ENCODE measurements at regions not wholly inside any gene's neighbourhood (a gene's known extent, or its start where the extent isn't known, plus 50 kb on each side); places are given as distances from the start of the nearest gene placed in this dataset.
A peak's percentile ranks its signal among the peaks of the same experiment; 100 is the strongest.

DNA sequence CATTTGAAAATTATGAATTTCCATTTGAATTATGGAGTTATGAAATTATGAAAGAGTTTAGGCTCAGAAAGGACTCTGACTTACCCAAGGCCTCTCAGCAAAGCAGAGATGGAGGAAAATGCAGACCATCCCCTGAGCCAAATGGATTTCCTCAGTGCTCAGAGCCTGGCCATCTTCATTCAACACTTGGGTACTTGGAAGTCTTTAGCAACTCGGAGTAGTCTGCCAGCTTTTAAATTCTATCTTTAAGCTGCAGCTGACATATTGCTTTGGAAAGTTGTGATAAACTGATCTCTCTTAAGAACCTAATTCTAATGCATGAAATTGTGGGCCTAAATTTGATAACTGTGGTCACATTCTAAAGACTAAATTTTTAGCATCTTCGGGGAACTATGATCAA is 315.4 kb downstream of the SAMD5 start:
- no peak for DNase-seq

DNA sequence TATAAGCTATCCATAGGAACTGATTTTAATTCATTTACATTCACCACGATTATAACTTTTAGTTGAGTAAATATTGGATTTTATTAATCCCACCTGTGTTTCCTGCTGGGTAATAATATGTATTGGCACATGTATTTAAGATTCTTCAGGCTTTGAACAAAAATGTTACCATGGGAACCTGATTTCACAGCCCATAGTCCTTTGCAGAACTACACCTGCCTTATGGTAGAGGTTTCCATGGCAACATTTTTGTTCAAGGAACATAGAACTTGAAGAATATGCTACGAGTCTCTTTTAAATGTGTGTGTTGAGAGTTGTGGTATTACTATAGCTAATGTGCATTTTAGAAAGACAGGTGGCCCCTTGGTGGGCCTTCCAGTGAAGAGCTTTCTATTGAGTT is 317.4 kb downstream of the SAMD5 start:
- DNase-seq = no peak

DNA sequence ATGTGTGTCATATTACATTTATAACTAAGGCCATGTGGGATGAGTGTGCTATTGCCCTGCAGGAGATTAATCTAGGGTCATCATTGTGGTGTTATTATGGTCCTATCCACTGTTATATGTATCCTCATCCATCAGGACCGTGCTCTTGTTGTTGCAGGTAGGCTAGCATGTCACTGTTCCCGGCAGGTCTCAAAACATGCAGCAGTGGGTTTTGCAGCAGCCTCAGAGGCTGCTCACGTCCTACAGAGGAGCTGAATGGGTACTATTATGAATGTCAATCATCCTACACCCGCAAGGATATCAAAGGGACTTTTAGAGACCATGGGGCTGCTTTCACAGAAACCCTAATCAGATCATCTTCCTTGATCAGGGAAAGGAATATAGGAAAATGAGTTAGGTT is 318.2 kb downstream of the SAMD5 start:
- no peak for DNase-seq

DNA sequence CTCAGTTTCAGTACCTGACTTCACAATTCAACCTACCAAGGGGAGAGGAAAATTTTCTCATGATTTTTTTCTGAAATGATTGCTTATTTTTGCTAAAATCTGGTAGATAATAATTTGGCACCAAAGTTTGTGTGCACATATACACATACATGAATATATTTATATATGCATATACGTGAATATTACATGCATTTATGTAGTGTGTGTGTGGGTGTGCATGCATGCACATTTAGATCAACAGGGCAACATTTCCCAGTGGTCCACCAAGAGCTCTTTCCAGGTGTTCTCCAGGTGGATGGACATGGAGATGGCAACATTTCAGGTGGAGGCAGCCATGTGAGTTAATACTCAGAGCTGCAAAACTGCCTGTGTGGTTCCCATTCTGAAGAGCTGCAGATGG is 320.9 kb downstream of the SAMD5 start:
- DNase-seq = no peak

DNA sequence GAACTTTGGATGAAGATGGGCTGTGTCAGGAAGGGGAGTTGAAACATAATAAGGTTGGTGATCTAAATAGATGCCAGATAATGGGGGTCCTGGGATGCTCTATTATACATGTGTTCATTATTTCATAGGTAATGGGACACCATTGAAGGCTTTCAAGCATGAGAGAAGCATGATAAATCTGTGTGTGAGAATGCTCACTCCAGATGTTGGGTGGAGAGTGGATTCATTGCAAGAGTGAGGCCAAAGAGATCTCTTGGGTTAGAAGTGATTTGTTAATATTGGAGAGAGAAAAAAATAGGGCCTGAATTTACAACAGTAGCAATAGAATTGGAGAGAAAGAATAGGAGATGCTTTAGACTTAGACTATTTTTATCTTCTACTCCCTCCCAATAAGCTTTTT is 321.3 kb downstream of the SAMD5 start:
- DNase-seq = no peak

DNA sequence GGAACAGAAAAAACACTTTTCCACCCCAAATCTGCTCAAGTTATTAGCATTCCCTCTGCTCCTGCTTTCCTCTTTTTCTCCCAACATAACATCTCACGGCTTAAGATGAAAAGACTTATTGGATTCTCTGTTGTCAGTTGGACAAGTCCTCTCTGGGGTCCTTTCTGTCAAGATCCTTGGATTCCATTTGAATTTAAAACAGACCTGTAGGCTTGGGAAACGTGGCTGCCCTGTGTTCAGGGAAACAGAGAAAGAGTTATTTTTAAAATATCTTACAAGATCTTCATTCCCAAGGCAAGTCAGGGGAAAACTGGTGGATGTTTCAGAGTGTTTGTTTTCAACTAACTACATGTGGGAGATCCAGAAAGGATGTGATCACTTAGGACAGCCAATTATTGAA is 322.9 kb downstream of the SAMD5 start:
- DNase-seq = no peak

DNA sequence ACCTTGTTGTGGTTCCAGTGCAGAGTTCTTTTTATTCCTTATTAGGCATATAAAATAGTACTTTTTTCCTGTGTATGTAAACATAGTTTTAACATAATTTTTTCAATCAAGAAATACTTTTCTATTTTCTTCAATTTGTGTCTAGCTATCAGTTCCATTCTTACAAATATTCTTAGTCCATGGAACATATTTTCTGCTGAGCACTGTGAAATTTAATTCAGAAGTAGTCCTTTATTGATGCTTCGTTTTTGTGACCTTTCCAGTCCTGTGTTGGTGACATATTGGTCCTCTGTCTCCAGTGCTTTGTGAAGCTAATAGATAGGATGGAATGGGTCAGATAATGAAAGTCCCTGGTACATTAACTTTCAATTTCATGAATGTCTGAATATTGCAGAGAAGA is 325.1 kb downstream of the SAMD5 start:
- no peak for DNase-seq

DNA sequence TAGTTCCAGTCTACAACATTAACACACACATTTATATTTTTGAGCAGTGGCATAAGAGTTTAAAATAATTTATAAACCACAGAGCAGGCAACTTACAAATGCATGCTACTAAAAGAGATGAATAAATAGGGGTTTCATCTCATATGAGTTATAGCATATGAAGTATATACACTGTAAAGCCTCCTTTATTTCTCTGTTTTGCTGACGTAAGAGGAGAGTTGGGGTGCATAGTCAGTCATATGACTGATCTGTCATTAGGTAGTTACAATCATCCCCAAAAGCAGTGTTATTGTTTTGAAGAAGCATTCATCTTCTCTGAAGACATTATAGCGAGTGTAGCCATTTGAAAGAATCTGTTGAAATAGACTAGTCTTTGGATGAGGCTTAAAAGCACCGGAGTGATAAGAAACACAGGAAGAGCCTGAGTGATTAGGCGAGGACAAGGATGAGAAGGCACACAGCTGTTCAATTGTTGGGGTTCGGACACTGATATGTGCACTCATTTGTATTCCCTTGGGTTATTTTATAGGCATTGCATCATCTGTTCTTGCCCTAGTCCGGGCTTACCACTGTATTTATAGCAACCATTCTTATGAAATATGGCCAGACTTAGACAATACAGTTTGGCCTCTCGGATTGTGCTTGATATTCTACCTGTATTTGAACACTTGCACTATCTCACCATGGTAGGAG is 325.7 kb downstream of the SAMD5 start:
- DNase-seq = no peak

DNA sequence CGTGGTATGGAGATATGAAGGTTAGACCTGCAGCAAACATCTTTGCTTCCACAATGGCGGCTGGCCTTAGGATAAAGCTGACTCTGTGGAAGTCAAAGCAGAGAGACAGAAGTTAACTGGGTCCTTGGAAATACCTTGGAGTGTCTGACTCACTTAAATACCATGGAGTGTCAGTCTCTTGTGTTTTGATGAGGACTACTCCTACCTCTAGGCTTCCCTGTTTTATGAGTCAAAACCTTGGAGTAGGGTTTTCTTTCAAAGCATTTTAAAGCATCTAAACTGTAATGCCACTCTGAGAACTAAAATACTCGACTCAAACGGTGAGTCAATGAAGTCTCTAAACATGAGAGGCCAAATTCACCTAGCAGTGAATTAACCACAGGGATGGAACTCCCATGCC is 329.1 kb downstream of the SAMD5 start:
- no peak for DNase-seq

DNA sequence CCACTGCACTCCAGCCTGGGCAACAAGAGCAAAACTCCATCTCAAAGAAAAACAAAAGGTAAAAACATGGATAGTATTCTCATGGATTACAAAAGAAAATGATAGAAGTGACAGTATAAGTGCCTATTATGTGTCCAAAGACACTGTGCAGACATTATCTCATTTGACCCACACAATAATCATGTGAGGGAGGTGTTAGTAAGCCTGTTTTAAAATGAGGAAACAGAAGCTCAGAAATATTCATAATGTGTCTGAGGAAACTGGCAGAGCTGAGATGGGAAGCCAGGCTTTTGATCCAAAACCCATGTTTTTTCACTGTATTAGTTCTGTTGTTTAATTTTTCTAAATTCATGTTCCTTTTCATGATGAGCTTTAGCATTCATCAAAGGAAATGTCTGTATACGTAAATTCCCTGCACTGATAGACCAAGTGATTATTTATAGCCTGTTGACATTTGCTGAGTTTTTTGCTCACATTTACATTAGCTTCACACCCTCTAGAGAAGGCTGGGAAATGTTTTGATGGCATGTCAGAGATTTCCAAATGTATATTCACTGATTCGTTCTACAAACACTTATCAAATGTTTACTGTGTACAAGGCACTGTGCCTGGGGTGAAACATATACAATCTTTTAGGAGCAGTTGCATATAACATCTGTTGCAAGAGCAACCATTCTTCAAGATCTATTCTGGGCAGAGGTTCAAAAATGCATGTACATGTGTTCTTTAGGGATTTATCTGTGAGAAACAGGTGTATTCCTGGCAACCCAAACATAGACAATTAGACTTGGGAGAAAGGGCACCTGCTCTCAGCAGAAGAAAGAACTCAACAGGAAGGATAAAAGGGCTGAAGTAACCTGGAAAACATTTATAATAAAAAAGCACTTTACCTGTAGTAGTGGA is 331.5 kb downstream of the SAMD5 start:
- peak in 1 of 4 experiments; percentile 2 for DNase-seq

DNA sequence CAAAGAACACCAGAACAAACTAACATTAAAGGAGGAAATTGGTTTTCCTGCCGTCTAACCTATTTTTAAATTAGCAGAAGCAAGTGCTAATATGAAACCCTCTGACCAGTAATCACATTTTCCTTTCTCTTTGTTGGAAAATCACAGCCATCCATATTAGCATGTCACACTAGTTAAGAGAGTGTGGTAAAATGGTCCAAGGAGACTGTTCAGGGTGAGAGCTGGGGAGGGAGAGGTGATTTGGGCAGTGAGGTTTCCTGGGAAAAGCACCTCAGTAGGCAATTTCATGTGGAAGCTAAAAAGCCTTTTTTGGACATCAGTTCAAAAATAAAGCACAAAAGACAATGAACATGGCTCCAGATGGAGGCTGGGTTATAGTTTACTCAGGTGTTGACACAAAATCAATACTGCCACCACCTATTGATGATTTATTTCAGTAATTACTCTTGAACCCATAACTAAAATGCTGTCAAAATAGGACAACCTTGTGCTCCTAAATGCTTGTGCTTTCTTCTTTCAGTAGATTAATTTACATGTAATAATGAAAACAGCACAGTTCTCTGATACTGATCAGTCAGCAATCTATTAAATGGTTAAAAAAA is 333.2 kb downstream of the SAMD5 start:
- DNase-seq = no peak

DNA sequence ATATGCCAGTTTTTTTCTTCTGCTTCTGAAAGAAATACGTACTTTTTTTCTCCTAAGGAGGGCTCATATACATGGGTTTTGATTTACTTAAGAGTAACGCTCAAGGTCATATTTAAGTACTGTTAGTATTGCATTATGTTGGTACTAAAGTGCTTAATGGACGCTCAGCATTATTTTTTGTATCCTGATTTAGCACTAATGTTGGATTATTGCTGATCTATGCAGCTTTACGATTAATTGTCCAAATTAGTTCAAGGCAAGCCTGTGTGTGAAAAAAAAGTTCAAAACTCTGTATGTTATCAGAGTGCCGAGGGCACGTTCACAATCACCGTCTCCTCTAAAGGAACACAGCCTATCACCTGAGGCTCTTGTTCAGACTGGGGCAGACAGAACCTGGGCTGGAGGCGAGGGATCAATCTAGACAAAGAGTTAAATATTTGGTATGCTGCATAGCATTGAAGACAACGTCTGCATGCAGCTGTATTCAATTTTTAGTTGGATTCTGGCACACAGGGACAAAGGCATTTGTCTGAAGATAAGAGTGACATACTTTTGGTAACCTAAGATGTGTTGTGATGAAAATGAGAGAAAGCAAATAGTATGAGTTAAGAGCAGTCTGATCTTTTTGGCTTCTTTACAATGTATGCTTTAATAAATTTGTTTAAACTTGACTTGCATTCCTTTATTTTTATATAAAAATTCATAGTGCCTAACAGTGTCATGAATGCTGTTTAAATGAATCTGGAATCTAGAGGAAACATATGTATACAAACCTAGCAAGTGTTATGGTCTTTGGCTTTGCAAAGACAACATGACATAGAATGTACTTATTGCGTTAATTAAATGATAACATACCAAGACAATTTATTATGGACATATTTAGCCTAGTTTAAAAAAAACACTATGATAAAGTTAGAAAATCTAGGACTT is 341.2 kb downstream of the SAMD5 start:
- DNase-seq = no peak

DNA sequence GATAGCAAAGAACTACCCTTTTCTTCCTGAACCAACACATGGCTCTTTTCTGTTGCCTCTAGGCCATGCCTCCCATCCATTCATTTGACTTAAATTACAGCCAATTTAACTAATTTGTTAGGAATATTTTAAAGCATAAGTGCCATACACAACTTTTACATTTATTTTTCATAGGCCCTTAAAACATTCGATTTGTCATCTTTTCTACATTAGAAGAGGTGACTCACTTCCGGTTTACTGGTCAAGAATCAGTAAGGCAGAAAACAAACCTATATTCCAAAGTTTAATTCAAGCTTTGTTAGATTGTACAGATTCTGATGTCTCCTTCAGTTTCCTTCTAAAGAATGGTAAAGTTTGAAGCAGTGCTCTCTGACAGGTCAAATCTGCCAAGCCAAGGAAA is 344.3 kb downstream of the SAMD5 start:
- no peak for DNase-seq

DNA sequence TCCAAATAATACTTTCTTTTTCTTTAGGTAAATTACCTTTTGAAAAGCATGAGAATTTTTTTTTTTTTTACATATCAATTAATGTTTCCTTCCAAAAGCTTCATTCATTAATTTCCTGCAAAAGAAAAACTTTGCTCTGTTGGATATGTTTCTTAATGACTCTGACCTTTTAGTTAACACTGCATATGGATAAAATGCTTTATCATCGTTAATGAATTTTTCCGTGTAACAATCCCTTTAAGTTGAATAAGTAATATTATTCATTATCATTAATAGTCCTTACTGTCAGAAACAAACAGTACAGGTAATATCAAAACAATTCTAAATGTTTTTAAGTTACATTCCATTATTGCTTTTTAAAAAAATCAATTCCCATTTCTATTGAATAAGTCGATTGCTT is 345.1 kb downstream of the SAMD5 start:
- DNase-seq = no peak

DNA sequence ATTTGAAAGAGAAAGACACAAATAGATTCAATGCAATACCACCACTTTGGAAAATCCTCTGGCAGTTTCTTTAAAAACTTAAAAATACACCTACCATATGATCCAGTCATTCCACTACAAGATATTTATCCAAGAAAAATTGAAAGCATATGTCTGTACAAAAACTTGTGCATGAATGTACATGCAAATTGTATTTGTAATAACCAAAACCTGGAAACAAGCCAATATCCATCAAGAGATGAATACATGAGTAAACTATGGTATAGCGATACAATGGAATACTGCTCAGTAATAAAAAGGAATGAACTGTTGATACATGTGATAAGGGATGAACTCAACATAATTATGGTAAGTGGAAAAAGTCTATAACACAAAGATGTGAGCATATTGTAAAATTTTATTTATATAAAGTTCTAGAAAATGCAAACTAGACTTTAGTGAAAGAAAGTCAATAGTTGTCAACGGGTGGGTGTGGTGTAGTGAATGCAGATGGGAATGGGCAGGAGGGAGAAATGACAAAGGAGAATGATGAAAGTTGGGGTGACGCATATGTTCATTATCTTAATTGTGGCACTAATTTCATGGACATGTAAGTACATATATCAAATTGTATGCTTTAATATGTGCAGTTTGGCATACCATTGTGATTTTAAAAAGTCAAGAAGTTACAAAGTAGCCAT is 347.5 kb downstream of the SAMD5 start:
- DNase-seq = no peak

DNA sequence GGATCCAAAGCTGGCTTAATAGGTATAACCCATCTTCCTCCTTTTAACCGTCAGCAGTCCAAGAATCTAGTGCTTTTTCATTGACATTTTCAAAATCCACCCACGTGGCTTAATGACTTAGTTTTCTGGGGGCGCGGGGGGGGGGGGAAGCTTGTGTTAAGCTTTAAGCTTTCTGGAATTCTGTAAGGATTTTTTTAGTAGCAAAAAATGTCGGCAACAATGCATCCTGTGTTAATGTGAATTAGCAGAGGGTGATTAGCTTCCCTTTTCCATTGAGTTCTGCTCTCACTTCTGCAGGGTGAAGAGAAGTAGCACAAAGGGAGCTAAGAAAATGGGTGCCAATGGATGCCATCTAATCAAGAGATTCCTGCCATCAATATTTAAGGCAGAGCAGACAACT is 348.2 kb downstream of the SAMD5 start:
- DNase-seq = no peak

DNA sequence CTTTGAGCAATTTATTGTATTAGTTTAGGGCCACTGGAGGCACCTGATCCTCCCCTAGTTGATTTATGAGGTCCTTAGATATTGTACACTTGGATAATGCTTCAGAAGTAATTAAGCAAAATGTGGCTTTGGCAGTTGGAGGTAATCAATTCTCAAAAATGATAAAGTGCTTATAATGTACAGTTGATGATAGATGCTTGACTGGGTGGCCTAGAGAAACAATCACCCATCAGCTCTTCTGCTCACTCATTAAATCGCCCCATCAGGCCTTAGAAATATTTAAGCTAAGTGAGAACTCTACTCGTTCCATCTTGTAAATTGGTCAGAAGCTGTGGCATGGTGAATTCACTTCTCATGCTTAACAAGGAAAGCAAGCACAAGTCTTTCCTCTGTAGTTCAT is 349.9 kb downstream of the SAMD5 start:
- DNase-seq = no peak

DNA sequence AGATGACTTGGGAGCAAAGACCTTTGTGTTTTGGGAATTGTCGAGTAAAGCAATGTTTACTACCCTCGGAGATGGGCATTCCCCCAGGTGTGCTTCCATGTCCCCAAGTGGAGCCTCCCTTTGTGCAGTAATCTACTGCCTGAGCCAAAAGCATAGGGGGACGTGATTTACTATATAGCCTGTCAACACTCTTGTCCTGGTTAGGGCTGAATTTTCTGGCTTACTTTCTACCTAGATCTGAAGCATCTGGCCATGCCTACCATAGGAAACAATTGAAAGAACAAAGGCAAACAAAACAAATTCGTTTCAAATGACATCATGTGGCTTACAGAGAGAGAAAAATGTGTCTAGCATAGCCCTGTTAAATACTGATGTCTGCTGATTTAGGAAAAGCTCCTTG is 350.6 kb downstream of the SAMD5 start:
- DNase-seq = no peak

DNA sequence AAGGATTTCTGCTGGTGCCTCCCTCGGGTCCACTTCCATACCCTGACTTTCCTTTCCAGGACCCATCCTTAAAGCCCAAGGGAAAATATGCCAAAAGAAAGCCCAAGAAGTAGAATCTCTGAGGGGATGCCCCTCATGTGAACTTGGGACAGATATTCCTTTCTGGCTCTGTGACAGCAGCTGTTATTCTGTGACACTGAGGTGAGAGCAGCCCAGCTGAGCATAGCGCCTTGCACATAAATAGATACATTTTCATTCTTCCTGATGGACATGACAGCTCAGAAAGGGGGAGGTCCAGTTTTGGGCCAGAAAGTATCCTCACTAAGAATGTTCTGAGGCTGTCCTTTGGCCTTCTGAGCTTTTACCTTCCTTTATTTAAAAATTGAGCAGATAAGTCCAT is 353.2 kb downstream of the SAMD5 start:
- no peak for DNase-seq

DNA sequence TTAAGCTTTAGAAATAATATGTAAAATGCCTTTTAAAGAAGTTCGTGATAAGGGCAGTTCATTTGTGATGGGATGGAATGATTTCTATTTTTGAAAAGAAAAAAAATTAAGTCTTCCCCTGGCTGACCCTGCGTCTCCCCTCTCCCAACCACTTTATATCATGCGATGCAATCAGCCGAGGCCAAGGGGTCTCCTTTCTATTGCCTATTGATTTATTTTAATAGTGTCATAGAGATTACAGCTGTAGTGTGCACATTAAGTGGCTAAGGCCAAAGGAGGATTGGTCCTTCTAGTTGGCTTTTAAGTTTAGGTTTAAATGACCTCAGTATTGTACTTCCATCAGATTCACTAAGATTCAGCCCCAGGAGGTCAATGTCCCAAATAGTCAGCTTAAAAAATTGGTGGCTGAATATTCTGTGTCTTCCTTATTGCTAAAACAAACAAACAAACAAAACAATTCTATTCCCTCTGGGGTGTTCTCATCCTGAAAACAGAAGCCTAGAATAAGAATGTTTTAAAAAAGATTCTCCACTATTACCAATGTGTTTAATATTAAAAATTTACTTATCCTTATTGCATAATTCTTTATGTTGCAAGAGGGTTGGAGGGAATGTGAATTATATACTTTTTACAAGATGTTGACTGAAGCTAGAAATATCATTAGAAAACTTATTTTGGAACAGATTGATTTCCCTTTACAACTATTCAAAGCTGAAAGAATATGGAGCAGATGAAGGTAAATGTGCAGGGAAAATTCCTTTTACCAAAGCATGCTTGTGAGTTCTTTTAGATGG is 359.1 kb downstream of the SAMD5 start:
- no peak for DNase-seq

All from suppressor macrophage (primary cell).